Transverse colon (tissue), 4 donors: ENCODE measurements at regions not wholly inside any gene's neighbourhood (a gene's known extent, or its start where the extent isn't known, plus 50 kb on each side); places are given as distances from the start of the nearest gene placed in this dataset.

Experiments used
- DNase-seq: peaks from one replicate; pipeline ENCODE4 v3.0.0-alpha.2; 2019
- H3K27ac ChIP-seq, 4 donors: fragments of 200-600 bp; sonication (generic); 2 replicates each; pipeline ENCODE4 v1.5.1; 2016 to 2018; ENCODE audit warnings: inconsistent platforms in 4 of 4
- H3K27me3 ChIP-seq: fragments of 200-600 bp; sonication (generic); 2 replicates; pipeline ENCODE4 v1.5.1; 2017; ENCODE audit warnings: inconsistent platforms
- H3K36me3 ChIP-seq, 4 donors: fragments of 200-600 bp; sonication (generic); 2 replicates each; pipeline ENCODE4 v1.5.1; 2017 to 2019; ENCODE audit warnings: inconsistent platforms in 4 of 4
- H3K4me1 ChIP-seq, 4 donors: fragments of 200-600 bp; sonication (generic); 2 replicates each; pipeline ENCODE4 v1.5.1; 2017 to 2020; ENCODE audit warnings: inconsistent platforms in 4 of 4
- H3K4me3 ChIP-seq, 4 donors: fragments of 200-600 bp; sonication (generic); 1 replicate in 1 of 4; 2 replicates in 3 of 4; pipeline versions ENCODE4 v1.5.1 to v1.6.1; 2017 to 2019; ENCODE audit warnings: inconsistent platforms in 4 of 4
- H3K9me3 ChIP-seq, 2 donors: fragments of 200-600 bp; sonication (generic); 2 replicates each; pipeline ENCODE4 v1.5.1; 2017 to 2019; ENCODE audit warnings: inconsistent platforms in 2 of 2
- EP300 ChIP-seq: sonication (generic); formaldehyde crosslinking; IDR thresholded peaks from one replicate; pipeline ENCODE4 v1.6.1; 2017; ENCODE audit warnings: antibody characterized with exemption, low read depth
- POLR2A ChIP-seq: fragments of 450-650 bp; IDR thresholded peaks from one replicate; pipeline ENCODE4 v1.6.1; 2016; ENCODE audit warnings: antibody characterized with exemption, mild to moderate bottlenecking, moderate library complexity
- POLR2AphosphoS5 ChIP-seq, 3 donors: sonication (generic); formaldehyde crosslinking; IDR thresholded peaks; one replicate each; pipeline ENCODE4 v1.6.1; 2016; ENCODE audit warnings: antibody characterized with exemption in 3 of 3
- WGBS, 2 donors: methylation state at CpG; one replicate each; pipeline ENCODE4 v1.1.5; 2018; ENCODE audit warnings: low coverage in 1 of 2; 5-methylcytosine and 5-hydroxymethylcytosine counted together
- in situ Hi-C, 4 donors: fragments of 200-750 bp; cut with MboI; loops; one replicate each; pipeline versions ENCODE4 v1.15.0 to v1.15.1; 2017; ENCODE audit warnings: low sequenced_read_pairs in 3 of 4, low pct_ligation_motif_present in 1 of 4, low pct_unique_long_range_greater_than_20kb in 1 of 4
- intact Hi-C: fragments of 100-400 bp; cut with DNase I; formaldehyde crosslinking; loops from one replicate; pipeline ENCODE4 v1.15.1; 2023; ENCODE audit warnings: low total_unique reads
- TF ChIP-seq, protein P1 (sequence below), 5 experiments: fragments of 200-600 bp in 3 of 5; fragments of 450-650 bp in 2 of 5; sonication (generic) in 3 of 5; IDR thresholded peaks; 1 replicate in 2 of 5; 2 replicates in 3 of 5; pipeline ENCODE4 v1.5.1; 2016 to 2017; ENCODE audit warnings: antibody characterized with exemption in 5 of 5, inconsistent platforms in 3 of 5, mild to moderate bottlenecking in 2 of 5, moderate library complexity in 1 of 5

DNA sequence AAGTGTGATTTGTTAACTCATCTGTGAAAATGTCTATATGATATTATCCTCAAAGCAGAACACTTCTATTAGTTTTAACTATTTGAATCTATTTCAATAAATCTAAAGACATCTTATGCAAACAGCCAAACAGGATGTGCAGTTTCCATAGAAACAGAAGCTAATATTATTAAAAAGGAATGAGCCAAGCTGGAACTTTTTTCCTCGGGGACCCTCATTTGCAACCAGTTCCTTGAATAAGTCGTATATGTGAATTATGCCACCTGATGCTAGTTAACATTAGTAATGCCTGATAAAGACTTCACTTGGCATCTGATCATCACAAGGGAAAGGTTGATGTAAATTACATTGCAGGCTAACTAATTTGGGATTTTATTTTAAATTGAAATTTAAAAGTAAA is 216.9 kb upstream of the SMLR1 start:
- H3K4me3 ChIP-seq: no peak overlapping the region
- no peaks in the 10 kb centered on the region for H3K27me3 ChIP-seq
- no peaks in the 10 kb centered on the region for H3K4me1 ChIP-seq
- intact Hi-C loops: no loop called here
- H3K36me3 ChIP-seq: no peaks in the 10 kb centered on the region
- no peak overlapping the region for H3K27ac ChIP-seq
- TF ChIP-seq POLR2A (no peak), POLR2AphosphoS5 (IDR thresholded peaks at IDR 0.05) (no peak), EP300 (no peak)
- TF ChIP-seq, protein P1, sequence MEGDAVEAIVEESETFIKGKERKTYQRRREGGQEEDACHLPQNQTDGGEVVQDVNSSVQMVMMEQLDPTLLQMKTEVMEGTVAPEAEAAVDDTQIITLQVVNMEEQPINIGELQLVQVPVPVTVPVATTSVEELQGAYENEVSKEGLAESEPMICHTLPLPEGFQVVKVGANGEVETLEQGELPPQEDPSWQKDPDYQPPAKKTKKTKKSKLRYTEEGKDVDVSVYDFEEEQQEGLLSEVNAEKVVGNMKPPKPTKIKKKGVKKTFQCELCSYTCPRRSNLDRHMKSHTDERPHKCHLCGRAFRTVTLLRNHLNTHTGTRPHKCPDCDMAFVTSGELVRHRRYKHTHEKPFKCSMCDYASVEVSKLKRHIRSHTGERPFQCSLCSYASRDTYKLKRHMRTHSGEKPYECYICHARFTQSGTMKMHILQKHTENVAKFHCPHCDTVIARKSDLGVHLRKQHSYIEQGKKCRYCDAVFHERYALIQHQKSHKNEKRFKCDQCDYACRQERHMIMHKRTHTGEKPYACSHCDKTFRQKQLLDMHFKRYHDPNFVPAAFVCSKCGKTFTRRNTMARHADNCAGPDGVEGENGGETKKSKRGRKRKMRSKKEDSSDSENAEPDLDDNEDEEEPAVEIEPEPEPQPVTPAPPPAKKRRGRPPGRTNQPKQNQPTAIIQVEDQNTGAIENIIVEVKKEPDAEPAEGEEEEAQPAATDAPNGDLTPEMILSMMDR (IDR thresholded peaks at IDR 0.05): no peak
- 59 to 60% methylated on average over 2 of the region's 2 CpGs for WGBS, 2 donors
- in situ Hi-C loops: no loop called here
- H3K9me3 ChIP-seq: no peaks in the 10 kb centered on the region
- no peak for DNase-seq

DNA sequence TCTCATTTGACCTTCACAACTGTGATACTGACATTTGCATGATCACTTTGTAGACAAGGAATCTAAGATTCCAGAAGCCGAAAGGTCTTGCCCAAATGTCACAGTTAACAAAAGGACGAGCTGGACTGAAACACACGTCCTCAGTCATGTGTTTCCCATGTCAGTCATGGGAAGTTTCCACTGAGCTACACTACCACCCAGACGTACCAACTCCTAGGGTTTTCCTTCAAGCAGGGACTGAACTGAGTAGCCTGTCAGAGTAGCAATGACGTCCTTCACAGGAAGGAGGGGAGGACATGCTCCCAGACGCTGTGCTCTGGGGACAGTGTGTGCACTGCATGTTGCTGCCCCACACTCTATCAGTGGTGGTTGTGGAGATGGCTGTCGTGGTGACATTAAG is 215.8 kb upstream of the SMLR1 start:
- DNase-seq: no peak
- TF ChIP-seq POLR2AphosphoS5 (IDR thresholded peaks at IDR 0.05): no peak
- TF ChIP-seq EP300: no peak
- no peak for TF ChIP-seq POLR2A
- TF ChIP-seq, protein P1 (IDR thresholded peaks at IDR 0.05): no peak
- intact Hi-C loops (no loop called here), in situ Hi-C loops (no loop called here)
- no peaks in the 10 kb centered on the region for H3K9me3 ChIP-seq
- no peaks in the 10 kb centered on the region for H3K27me3 ChIP-seq
- H3K36me3 ChIP-seq: no peaks in the 10 kb centered on the region
- H3K4me1 ChIP-seq: no peaks in the 10 kb centered on the region
- H3K4me3 ChIP-seq: no peak overlapping the region
- H3K27ac ChIP-seq: no peak overlapping the region
- 80% methylated on average over 5 to 7 of the region's 7 CpGs for WGBS, 2 donors

DNA sequence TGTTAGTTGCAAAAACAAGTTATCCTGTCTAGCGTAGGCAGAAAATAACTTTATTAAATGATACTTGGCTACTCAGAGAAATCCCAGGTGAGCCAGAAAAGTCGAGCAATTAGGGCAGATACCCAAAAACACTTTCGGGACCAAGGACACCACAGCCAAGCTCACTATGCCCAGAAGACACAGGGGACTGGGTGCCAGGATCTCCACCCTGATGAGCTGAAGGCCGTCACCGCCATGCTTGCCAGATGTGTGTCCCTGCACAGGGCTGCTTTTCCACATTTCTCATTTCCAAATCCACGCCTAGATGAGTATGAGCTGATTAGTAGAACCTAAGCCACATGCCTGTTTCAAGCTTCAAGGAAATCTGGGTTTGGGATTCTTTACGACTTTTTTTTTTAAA is 214.0 kb upstream of the SMLR1 start:
- no peak for TF ChIP-seq EP300
- TF ChIP-seq, protein P1 (IDR thresholded peaks at IDR 0.05): no peak
- no peak for TF ChIP-seq POLR2A
- no peak for TF ChIP-seq POLR2AphosphoS5 (IDR thresholded peaks at IDR 0.05)
- Histone ChIP-seq H3K27me3 (no peaks in the 10 kb centered on the region), H3K4me1 (no peaks in the 10 kb centered on the region), H3K9me3 (no peaks in the 10 kb centered on the region), H3K27ac (no peak overlapping the region), H3K36me3 (no peaks in the 10 kb centered on the region), H3K4me3 (no peak overlapping the region)
- in situ Hi-C loops: no loop called here
- DNase-seq: no peak
- intact Hi-C loops: no loop called here
- WGBS, 2 donors: 92 to 94% methylated on average over 4 to 7 of the region's 7 CpGs

DNA sequence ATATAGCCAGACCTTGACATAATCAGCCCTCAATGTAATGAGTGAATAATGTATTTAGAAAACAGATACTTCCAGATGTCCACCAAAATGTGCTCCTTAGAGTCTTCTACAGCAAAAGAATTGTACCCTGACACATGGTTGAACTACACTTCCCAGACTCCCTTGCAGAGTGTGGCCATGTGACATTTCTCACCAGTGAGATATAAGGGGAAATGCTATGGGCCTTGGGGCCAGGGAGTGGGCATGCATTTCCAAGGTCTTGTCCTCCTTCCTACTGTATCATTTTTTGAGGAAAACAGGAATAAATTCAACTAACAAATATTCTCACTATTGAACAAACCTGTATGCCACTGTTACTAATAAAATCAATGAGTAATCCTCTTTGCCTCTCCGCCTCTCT is 211.4 kb upstream of the SMLR1 start:
- no peaks in the 10 kb centered on the region for H3K9me3 ChIP-seq
- intact Hi-C loops (no loop called here), in situ Hi-C loops (no loop called here)
- 91 to 97% methylated on average over 1 of the region's 1 CpG for WGBS, 2 donors
- no peak overlapping the region for H3K4me3 ChIP-seq
- no peak for DNase-seq
- no peaks in the 10 kb centered on the region for H3K36me3 ChIP-seq
- no peaks in the 10 kb centered on the region for H3K27me3 ChIP-seq
- TF ChIP-seq, protein P1 (IDR thresholded peaks at IDR 0.05): no peak
- H3K4me1 ChIP-seq: no peaks in the 10 kb centered on the region
- H3K27ac ChIP-seq: no peak overlapping the region
